ENCODE measurements at regions not wholly inside any gene's neighbourhood (a gene's known extent, or its start where the extent isn't known, plus 50 kb on each side); places are given as distances from the start of the nearest gene placed in this dataset.

DNA sequence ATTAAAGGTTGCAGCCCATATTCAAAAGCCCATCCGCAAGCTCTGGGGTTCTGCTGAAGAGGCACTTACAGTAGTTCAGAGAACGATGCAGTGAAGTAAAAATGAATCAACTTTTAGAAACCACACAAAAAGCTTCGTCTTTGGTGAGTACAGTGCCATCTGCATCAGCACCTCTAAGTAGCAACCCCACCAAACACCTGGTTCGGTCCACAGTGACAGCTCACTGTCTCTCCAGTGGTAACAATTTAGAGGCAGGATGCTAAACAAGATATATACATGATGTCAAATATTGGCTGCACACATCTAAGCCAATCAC is 275.4 kb upstream of the TCF4 start:
- H3K9me3 ChIP-seq (ENCODE audit: low read depth, low read length), result no peaks in the 10 kb centered on the region
- no peaks in the 10 kb centered on the region for H3K4me1 ChIP-seq (ENCODE audit: insufficient read depth, low read length)
- no peak overlapping the region for H3K4me3 ChIP-seq (ENCODE audit: low read length)
- no peaks in the 10 kb centered on the region for H3K27me3 ChIP-seq (ENCODE audit: insufficient read depth, low read length)

DNA sequence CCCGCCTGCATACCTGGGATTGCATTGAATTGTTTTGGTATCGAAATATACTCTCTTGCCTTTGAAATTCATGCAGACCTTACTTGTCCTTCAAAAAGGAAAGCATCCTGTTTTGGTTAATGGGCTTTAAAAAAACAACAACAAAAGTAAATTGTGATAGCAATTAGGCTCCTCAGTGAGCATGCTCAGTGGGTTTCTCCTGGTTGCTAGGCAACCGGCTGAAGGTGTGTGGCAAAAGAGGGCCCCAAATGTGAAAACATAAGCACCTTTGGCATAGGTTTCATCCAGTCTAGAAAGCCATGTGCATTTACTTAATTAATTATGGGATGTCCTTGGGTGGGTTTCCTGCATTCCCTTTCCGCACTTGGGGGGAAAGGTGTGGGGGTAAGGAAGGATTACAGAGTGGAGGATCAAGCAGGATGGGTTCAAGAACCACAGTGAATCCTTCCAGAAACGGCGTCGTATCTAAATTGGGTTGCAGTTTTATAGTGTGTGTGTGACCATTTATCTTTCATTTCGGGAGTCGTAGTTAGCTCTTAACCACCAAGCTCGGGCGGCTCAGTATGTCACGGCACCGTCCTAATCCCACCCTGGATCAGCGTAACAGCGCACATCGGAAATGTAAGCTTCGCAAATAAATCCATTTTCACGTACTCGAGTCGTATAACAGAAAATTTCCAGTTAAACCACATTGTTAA is 274.9 kb upstream of the TCF4 start:
- no peaks in the 10 kb centered on the region for H3K4me1 ChIP-seq (ENCODE audit: insufficient read depth, low read length)
- H3K27me3 ChIP-seq (ENCODE audit: insufficient read depth, low read length), result no peaks in the 10 kb centered on the region
- no peaks in the 10 kb centered on the region for H3K9me3 ChIP-seq (ENCODE audit: low read depth, low read length)
- no peak overlapping the region for H3K4me3 ChIP-seq (ENCODE audit: low read length)

DNA sequence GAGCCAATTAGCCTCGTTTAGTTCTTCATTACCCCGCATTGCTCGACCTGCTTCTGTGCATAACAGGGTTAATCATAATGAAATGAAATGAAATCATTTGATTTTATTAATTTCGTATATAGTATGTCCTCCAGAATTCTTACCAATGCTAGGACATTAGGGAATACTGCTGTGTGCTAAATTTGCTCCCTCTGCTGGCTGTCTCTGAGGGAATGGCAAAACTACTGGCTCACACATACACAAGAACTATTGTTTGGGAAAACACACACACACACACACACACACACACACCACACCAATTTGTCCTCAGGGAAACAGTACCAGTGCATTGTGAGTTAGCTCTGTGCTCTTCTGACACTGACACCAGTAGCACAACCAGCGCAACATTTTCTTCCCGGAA is 273.3 kb upstream of the TCF4 start:
- Histone ChIP-seq H3K4me3 (ENCODE audit: low read length) (no peak overlapping the region), H3K9me3 (ENCODE audit: low read depth, low read length) (no peaks in the 10 kb centered on the region), H3K4me1 (ENCODE audit: insufficient read depth, low read length) (no peaks in the 10 kb centered on the region), H3K27me3 (ENCODE audit: insufficient read depth, low read length) (no peaks in the 10 kb centered on the region)

DNA sequence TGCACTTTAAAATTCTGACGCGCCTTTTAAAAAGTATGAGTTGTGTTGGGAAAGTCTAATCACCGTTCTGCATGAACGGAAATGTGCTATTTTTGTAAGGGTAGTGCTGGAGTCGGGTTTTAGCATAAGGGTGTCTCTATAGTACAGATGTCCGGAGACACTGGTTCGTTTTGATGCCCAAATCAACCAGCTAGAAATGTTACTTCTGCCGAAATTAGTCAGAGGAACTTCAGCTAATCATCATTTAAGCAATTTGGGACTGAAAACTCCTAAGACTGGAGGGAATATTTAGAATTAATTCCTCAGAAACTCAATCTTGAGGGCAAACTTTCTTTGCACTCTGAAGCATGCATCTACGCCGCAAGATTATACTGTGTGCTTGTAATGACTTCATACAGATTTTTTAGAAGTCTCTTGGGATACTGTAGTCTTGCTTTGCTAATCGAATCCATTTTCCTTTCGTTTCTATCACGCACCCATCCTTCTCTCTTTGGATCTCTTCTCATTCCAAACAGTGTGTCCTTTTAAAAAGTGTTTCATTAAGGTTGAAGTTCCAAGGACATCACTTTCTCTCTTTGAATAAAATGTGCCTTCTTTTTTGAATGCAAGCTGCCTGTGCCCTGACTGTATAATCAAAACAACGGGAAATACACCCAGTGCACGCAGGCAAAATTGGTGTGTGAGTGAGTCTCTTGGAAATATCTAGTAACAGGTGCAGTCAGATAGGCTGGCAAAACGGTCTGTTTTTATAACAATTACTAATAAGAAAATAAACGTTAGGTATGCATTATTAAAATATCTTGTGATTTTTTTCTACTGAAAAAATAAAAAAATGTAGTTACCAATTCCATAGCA is 270.9 kb upstream of the TCF4 start:
- H3K4me3 ChIP-seq (ENCODE audit: low read length), result no peak overlapping the region
- H3K4me1 ChIP-seq (ENCODE audit: insufficient read depth, low read length), result no peaks in the 10 kb centered on the region
- no peaks in the 10 kb centered on the region for H3K9me3 ChIP-seq (ENCODE audit: low read depth, low read length)
- H3K27me3 ChIP-seq (ENCODE audit: insufficient read depth, low read length), result no peaks in the 10 kb centered on the region

DNA sequence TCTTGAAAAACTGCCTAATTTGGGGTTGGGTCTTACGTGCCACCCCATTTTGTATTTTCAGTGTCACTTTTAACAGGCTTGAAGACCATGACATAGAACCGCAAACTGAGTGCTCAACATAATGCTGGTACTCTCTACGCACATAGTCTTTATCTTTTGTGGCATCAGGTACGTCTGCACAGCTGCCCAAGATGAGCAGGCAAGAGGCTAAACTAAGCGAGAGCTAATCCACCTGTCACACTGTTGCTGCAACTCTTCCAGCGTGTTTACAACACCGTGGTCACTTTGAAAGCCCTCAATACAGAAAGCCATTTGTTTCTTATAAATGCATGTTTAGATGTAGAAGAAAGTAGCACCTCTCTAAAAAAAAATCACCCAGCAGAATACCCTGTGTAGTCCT is 270.0 kb upstream of the TCF4 start:
- Histone ChIP-seq H3K9me3 (ENCODE audit: low read depth, low read length) (no peaks in the 10 kb centered on the region), H3K4me3 (ENCODE audit: low read length) (no peak overlapping the region), H3K4me1 (ENCODE audit: insufficient read depth, low read length) (no peaks in the 10 kb centered on the region), H3K27me3 (ENCODE audit: insufficient read depth, low read length) (no peaks in the 10 kb centered on the region)

DNA sequence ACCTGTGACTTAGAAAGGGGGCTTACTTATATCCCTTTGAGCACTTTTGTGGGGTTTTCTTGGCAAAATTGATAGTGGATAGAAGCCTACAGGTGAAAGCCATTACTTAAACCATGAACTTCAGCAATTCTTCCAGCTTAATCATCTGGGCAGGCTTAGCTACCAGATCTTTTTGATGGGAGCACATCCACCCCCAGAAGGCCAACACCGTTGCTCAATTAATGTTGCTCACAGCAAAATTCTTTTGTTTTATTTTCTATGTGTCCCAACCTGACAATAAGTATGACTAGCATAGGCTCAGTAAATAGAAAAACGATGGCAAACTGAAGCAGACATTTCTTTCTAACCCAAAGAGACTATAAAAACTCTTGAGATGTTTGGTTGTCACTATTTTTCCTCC is 269.4 kb upstream of the TCF4 start:
- H3K9me3 ChIP-seq (ENCODE audit: low read depth, low read length), result no peaks in the 10 kb centered on the region
- H3K27me3 ChIP-seq (ENCODE audit: insufficient read depth, low read length), result no peaks in the 10 kb centered on the region
- no peaks in the 10 kb centered on the region for H3K4me1 ChIP-seq (ENCODE audit: insufficient read depth, low read length)
- H3K4me3 ChIP-seq (ENCODE audit: low read length), result no peak overlapping the region

DNA sequence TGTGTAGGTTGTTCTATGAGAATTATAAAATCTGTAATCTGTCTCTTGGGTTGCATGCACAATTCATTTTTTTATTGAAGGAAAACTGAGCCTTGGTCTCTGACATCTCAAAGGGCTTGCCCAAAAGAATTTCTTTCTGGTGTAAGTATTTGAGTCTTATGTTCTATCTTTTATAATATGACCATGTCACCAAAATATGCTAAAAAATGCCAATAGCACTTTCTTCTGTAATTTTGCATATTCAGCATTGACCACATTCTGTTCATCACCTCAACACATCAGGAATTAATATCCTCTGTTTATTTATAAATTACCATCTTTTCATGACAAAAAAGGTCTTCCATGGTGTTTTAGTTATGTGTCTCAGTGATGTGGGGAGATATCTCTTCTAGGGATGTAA is 268.7 kb upstream of the TCF4 start:
- Histone ChIP-seq H3K27me3 (ENCODE audit: insufficient read depth, low read length) (no peaks in the 10 kb centered on the region), H3K4me1 (ENCODE audit: insufficient read depth, low read length) (no peaks in the 10 kb centered on the region), H3K4me3 (ENCODE audit: low read length) (no peak overlapping the region), H3K9me3 (ENCODE audit: low read depth, low read length) (no peaks in the 10 kb centered on the region)

DNA sequence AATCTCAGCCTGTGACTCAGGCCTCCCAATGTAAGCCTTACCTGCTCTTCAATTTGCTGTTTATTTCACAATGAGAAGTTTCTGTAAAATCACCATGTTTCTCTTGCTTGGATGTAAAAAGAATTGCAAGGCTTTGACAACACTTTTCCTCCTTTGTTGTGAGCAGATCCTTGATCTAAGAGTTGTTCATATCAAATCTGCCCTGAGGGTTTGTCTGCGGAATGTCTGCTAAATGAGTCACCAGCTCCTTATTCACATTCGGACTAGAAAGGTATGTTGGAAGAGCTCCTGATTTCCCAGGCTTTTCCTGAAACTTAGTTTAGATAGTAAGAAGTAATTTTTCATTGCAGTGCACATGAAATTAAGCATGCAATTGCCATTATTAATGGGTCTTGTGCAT is 268.2 kb upstream of the TCF4 start:
- H3K4me3 ChIP-seq (ENCODE audit: low read length), result no peak overlapping the region
- H3K27me3 ChIP-seq (ENCODE audit: insufficient read depth, low read length), result no peaks in the 10 kb centered on the region
- H3K9me3 ChIP-seq (ENCODE audit: low read depth, low read length), result no peaks in the 10 kb centered on the region
- H3K4me1 ChIP-seq (ENCODE audit: insufficient read depth, low read length), result no peaks in the 10 kb centered on the region

DNA sequence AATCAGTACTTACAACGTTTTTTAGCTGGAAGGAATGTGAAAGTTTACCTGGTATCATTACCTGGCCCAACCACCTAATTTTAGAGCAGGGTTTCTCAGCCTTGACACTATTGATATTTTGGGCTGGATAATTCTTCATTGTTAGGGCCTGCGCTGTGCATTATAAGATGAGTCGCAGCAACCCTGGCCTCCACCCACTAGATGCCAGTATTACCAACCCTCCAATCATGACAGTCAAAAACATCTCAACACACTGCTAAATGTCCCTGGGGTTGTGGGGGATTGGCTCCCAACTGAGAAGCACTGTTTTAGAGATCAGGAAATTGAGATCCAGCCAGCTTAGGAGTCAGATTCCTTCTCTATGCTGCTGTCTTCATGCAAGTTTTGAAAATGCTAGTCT is 265.3 kb upstream of the TCF4 start:
- Histone ChIP-seq H3K27me3 (ENCODE audit: insufficient read depth, low read length) (no peaks in the 10 kb centered on the region), H3K9me3 (ENCODE audit: low read depth, low read length) (no peaks in the 10 kb centered on the region), H3K4me1 (ENCODE audit: insufficient read depth, low read length) (no peaks in the 10 kb centered on the region), H3K4me3 (ENCODE audit: low read length) (no peak overlapping the region)

DNA sequence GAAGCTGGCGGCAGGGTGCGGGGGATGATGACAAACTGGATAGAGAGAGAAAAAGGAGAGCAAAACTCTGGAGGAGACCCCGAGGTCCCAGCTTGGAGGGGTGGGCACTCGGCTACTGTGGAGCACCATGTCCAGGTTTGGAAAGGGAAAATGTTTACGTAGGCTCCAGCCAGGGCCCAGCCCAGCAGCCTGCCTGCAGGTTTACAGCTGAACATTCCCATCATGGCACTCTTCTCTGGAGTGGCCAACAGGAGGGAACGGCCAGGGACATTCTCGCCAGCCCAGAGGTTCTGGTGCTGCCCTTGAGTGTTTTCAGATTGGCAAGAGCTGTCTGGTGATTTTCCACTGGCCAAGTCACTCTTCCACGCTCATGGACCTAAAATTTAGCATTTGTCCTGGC is 262.9 kb upstream of the TCF4 start:
- H3K4me3 ChIP-seq (ENCODE audit: low read length), result no peak overlapping the region
- no peaks in the 10 kb centered on the region for H3K27me3 ChIP-seq (ENCODE audit: insufficient read depth, low read length)
- H3K9me3 ChIP-seq (ENCODE audit: low read depth, low read length), result no peaks in the 10 kb centered on the region
- H3K4me1 ChIP-seq (ENCODE audit: insufficient read depth, low read length), result no peaks in the 10 kb centered on the region

DNA sequence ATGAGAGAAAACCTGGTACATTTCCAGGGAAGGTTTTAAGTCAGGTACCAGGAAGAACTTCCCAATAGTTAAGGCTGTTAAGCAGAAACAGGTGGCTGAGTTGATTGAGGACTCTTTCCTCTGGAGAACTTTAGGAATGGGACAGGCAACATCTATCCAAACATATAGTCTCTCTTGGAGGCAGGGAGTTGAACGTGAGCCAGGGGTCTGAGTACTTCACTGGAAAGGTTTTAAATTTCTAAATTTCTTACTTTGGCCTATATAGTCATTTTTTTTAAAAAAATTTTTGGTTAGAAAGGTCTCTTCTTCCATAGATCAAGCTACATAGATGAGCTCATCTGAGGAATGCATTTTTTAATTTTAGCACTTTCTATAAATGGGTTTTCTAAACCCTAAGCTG is 261.4 kb upstream of the TCF4 start:
- Histone ChIP-seq H3K4me3 (ENCODE audit: low read length) (no peak overlapping the region), H3K4me1 (ENCODE audit: insufficient read depth, low read length) (no peaks in the 10 kb centered on the region), H3K27me3 (ENCODE audit: insufficient read depth, low read length) (no peaks in the 10 kb centered on the region), H3K9me3 (ENCODE audit: low read depth, low read length) (no peaks in the 10 kb centered on the region)

DNA sequence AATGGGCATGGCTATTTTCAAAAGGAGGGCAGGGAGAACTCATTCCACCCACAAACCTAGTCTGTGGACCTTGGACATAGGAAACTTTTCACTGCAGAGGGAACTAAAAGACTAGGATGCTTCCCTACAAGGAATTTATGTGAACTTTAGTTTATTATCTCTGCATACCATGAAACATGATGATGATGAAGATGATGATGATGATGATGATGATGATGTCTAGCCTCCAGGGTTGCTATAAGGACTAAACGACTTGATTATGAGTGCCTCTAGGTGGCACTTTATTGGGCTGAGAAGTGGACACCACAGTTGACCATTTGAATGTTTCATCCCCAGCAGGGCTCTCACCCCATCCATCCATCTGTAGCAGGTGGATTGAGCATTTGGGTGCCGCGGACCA is 260.0 kb upstream of the TCF4 start:
- Histone ChIP-seq H3K4me3 (ENCODE audit: low read length) (no peak overlapping the region), H3K4me1 (ENCODE audit: insufficient read depth, low read length) (no peaks in the 10 kb centered on the region), H3K27me3 (ENCODE audit: insufficient read depth, low read length) (no peaks in the 10 kb centered on the region), H3K9me3 (ENCODE audit: low read depth, low read length) (no peaks in the 10 kb centered on the region)

DNA sequence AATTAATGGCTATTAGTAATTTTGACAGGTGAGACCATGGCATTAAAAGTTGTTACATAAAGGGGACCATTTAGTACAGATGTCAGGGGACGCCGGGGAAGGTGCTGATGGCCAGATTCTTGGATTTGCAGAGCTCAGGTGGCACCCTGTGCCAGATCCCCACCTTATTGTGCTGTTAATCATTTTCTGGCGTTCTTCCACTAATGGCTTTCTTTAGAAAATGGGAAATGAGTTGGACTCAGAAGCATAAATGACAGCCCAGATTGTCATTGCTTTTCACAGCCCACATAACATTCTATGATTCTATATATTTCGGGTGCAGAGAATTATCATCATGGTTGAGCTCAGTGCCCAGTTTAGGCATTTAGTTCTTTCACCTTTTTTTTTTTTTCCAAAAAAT is 257.2 kb upstream of the TCF4 start:
- no peaks in the 10 kb centered on the region for H3K9me3 ChIP-seq (ENCODE audit: low read depth, low read length)
- H3K4me3 ChIP-seq (ENCODE audit: low read length), result no peak overlapping the region
- no peaks in the 10 kb centered on the region for H3K27me3 ChIP-seq (ENCODE audit: insufficient read depth, low read length)
- no peaks in the 10 kb centered on the region for H3K4me1 ChIP-seq (ENCODE audit: insufficient read depth, low read length)

DNA sequence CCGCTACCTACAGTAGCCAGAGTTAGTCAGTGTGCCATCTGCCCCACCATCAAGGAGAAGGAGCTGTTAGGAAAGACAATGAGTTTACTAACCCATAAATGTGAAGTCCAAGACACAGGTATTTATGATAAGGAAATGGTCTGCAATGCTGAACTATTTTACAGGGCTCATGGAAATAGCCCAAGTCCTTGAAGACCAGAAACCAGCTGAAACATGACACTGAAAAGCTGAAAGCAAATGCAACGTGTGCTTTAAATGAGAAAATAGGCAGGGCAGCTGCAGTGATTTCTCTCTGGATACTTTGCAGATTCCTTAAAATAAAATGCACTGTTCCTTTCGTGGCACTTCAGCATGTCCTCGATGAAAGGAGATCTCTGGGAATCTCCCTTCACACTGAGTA is 256.4 kb upstream of the TCF4 start:
- Histone ChIP-seq H3K4me1 (ENCODE audit: insufficient read depth, low read length) (no peaks in the 10 kb centered on the region), H3K9me3 (ENCODE audit: low read depth, low read length) (no peaks in the 10 kb centered on the region), H3K4me3 (ENCODE audit: low read length) (no peak overlapping the region), H3K27me3 (ENCODE audit: insufficient read depth, low read length) (no peaks in the 10 kb centered on the region)

DNA sequence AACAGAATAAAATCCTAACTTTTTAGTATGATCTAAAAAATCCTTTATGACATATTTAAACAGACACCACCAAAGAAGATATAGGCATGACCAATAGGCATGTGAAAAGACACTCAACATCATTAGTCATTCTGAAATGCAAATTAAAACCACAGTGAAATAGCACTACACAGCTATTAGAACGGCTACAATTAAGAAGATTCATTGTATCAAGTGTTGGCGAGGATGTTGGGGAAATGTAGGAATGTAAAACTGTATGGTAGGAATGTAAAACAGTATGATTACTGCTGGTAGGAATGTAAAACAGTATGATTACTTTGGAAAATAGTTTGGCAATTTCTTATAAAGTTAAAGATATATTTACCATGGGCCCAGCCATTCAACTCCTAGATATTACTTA is 253.3 kb upstream of the TCF4 start:
- Histone ChIP-seq H3K27me3 (ENCODE audit: insufficient read depth, low read length) (no peaks in the 10 kb centered on the region), H3K4me3 (ENCODE audit: low read length) (no peak overlapping the region), H3K4me1 (ENCODE audit: insufficient read depth, low read length) (no peaks in the 10 kb centered on the region), H3K9me3 (ENCODE audit: low read depth, low read length) (no peaks in the 10 kb centered on the region)

DNA sequence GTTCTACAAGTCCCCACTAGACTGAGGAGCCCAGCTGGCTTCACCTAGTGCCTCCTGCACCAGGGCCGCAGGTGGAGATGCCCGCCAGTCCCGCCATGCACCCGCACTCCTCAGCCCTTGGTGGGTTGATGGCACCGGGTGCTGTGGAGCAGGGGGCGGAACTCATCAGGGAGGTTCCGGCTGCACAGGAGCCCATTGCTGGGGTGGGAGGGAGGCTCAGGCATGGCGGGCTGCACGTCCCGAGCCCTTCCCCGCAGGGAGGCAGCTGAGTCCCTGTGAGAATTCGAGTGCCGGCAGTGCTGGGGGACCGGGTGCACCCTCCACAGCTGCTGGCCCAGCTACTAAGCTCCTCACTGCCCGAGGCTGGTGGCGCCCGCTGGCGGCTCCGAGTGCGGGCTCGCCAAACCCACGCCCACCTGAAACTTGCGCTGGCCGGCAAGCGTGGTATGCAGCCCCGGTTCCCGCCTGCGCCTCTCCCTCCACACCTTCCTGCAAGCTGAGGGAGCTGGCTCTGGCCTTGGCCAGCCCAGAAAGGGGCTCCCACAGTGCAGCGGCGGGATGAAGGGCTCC is 252.7 kb upstream of the TCF4 start:
- Histone ChIP-seq H3K4me1 (ENCODE audit: insufficient read depth, low read length) (no peaks in the 10 kb centered on the region), H3K27me3 (ENCODE audit: insufficient read depth, low read length) (no peaks in the 10 kb centered on the region), H3K4me3 (ENCODE audit: low read length) (no peak overlapping the region)

More for the DNA sequence above, 252.7 kb upstream of the TCF4 start:
- H3K9me3 ChIP-seq (ENCODE audit: low read depth, low read length), result no peaks in the 10 kb centered on the region
